Progenitor cell of endocrine pancreas (in vitro differentiated cells): ENCODE measurements at regions not wholly inside any gene's neighbourhood (a gene's known extent, or its start where the extent isn't known, plus 50 kb on each side); places are given as distances from the start of the nearest gene placed in this dataset.
"Not testable (repeated sequence)": the region's sequence is repeated elsewhere in the genome, so short reads cannot be mapped to it uniquely, and the experiment has no call there.

Experiments used
- DNase-seq: peaks from one replicate; pipeline ENCODE4 v3.0.0; 2021; ENCODE audit warnings: low spot score; ENCODE audit not compliant: unreplicated experiment
- H3K27ac Mint-ChIP-seq: 2 replicates; pipeline ENCODE4 v1.8.0; 2021; ENCODE audit warnings: mild to moderate bottlenecking, moderate library complexity, mixed read lengths
- H3K27me3 Mint-ChIP-seq: 2 replicates; pipeline ENCODE4 v1.8.0; 2021; ENCODE audit warnings: mixed read lengths
- H3K36me3 Mint-ChIP-seq: 2 replicates; pipeline ENCODE4 v1.8.0; 2022; ENCODE audit warnings: mixed read lengths; ENCODE audit not compliant: insufficient read depth
- H3K4me1 Mint-ChIP-seq: 2 replicates; pipeline ENCODE4 v1.8.0; 2021; ENCODE audit warnings: low read depth, mixed read lengths
- H3K4me3 Mint-ChIP-seq: 2 replicates; pipeline ENCODE4 v1.8.0; 2021; ENCODE audit warnings: low read depth, mild to moderate bottlenecking, moderate library complexity, mixed read lengths
- H3K9me3 Mint-ChIP-seq: 2 replicates; pipeline ENCODE4 v1.8.0; 2021; ENCODE audit warnings: low read depth, mixed read lengths
- TF ChIP-seq, protein P1 (sequence below): fragments of 200-600 bp; sonication (generic); IDR thresholded peaks from one replicate; pipeline ENCODE4 v1.5.0; 2021; ENCODE audit warnings: antibody characterized with exemption, mild to moderate bottlenecking; ENCODE audit not compliant: unreplicated experiment

GRCh38 chr4:45229206-45229605 lies 502.9 kb upstream of the GNPDA2 start:
- Mint-ChIP-seq H3K27ac (no peak overlapping the region), H3K36me3 (no peaks in the 10 kb centered on the region), H3K4me3 (no peak overlapping the region), H3K9me3 (peaks cover 5% of the 10 kb centered on the region), H3K4me1 (no peaks in the 10 kb centered on the region), H3K27me3 (no peaks in the 10 kb centered on the region)
- TF ChIP-seq, protein P1, sequence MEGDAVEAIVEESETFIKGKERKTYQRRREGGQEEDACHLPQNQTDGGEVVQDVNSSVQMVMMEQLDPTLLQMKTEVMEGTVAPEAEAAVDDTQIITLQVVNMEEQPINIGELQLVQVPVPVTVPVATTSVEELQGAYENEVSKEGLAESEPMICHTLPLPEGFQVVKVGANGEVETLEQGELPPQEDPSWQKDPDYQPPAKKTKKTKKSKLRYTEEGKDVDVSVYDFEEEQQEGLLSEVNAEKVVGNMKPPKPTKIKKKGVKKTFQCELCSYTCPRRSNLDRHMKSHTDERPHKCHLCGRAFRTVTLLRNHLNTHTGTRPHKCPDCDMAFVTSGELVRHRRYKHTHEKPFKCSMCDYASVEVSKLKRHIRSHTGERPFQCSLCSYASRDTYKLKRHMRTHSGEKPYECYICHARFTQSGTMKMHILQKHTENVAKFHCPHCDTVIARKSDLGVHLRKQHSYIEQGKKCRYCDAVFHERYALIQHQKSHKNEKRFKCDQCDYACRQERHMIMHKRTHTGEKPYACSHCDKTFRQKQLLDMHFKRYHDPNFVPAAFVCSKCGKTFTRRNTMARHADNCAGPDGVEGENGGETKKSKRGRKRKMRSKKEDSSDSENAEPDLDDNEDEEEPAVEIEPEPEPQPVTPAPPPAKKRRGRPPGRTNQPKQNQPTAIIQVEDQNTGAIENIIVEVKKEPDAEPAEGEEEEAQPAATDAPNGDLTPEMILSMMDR = no peak
- DNase-seq = no peak

GRCh38 chr4:45215976-45216542 lies 489.7 kb upstream of the GNPDA2 start:
- TF ChIP-seq, protein P1 = no peak
- H3K27ac Mint-ChIP-seq = no peak overlapping the region
- H3K36me3 Mint-ChIP-seq = no peaks in the 10 kb centered on the region
- DNase-seq = no peak
- H3K4me3 Mint-ChIP-seq = no peak overlapping the region
- no peaks in the 10 kb centered on the region for H3K4me1 Mint-ChIP-seq
- H3K9me3 Mint-ChIP-seq = no peaks in the 10 kb centered on the region
- H3K27me3 Mint-ChIP-seq = no peaks in the 10 kb centered on the region

DNA sequence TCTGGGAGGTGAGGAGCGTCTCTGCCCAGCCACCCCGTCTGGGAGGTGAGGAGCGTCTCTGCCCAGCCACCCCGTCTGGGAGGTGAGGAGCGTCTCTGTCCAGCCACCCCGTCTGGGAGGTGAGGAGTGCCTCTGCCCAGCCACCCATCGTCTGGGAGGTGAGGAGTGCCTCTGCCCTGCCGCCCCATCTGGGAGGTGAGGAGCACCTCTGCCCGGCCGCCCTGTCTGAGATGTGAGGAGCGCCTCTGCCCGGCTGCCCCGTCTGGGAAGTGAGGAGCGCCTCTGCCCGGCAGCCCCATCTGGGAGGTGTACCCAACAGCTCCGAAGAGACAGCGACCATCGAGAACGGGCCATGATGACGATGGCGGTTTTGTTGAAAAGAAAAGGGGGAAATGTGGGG lies 482.1 kb upstream of the GNPDA2 start:
- peaks cover 16% of the 10 kb centered on the region for H3K9me3 Mint-ChIP-seq

DNA sequence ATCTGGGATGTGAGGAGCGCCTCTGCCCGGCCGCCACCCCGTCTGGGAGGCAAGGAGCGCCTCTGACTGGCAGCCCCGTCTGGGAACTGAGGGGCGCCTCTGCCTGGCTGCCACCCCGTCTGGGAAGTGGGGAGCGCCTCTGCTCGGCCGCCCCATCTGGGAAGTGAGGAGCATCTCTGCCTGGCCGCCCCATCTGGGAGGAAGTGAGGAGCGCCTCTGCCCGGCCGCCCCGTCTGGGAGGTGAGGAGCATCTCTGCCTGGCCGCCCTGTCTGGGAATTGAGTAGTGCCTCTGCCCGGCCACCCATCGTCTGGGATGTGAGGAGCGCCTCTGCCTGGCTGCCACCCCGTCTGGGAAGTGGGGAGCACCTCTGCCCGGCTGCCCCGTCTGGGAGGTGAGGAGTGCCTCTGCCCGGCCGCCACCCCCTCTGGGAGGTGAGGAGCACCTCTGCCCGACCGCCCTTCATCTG lies 481.5 kb upstream of the GNPDA2 start:
- H3K27me3 Mint-ChIP-seq, H3K4me3 Mint-ChIP-seq, H3K36me3 Mint-ChIP-seq, DNase-seq, H3K4me1 Mint-ChIP-seq, H3K27ac Mint-ChIP-seq: not testable (repeated sequence)
- H3K9me3 Mint-ChIP-seq = peaks cover 16% of the 10 kb centered on the region

More for the DNA sequence above, 482.1 kb upstream of the GNPDA2 start:
- H3K4me1 Mint-ChIP-seq, H3K27me3 Mint-ChIP-seq, H3K36me3 Mint-ChIP-seq, H3K27ac Mint-ChIP-seq, H3K4me3 Mint-ChIP-seq, DNase-seq: not testable (repeated sequence)

- not testable (repeated sequence) for H3K4me1 Mint-ChIP-seq, H3K27ac Mint-ChIP-seq, H3K27me3 Mint-ChIP-seq, DNase-seq, H3K36me3 Mint-ChIP-seq, H3K4me3 Mint-ChIP-seq
- H3K9me3 Mint-ChIP-seq = peaks cover 18% of the 10 kb centered on the region
These were observed 481.0 kb upstream of the GNPDA2 start for GRCh38 chr4:45207241-45207863.

GRCh38 chr4:45199736-45200135 lies 473.4 kb upstream of the GNPDA2 start:
- no peaks in the 10 kb centered on the region for H3K4me1 Mint-ChIP-seq
- H3K36me3 Mint-ChIP-seq = no peaks in the 10 kb centered on the region
- peaks cover 3% of the 10 kb centered on the region for H3K9me3 Mint-ChIP-seq
- TF ChIP-seq, protein P1 = no peak
- no peak overlapping the region for H3K4me3 Mint-ChIP-seq
- no peak overlapping the region for H3K27ac Mint-ChIP-seq
- no peak for DNase-seq
- no peaks in the 10 kb centered on the region for H3K27me3 Mint-ChIP-seq

- Mint-ChIP-seq H3K9me3 (no peaks in the 10 kb centered on the region), H3K4me1 (no peaks in the 10 kb centered on the region), H3K27me3 (no peaks in the 10 kb centered on the region), H3K4me3 (no peak overlapping the region), H3K36me3 (no peaks in the 10 kb centered on the region), H3K27ac (no peak overlapping the region)
- DNase-seq = no peak
- TF ChIP-seq, protein P1 = no peak
These were observed 462.1 kb upstream of the GNPDA2 start for GRCh38 chr4:45188501-45188900.
